T-helper 9 cell (primary cell): ENCODE measurements at regions not wholly inside any gene's neighbourhood (a gene's known extent, or its start where the extent isn't known, plus 50 kb on each side); places are given as distances from the start of the nearest gene placed in this dataset.

Source experiments
- DNase-seq: peaks from one replicate; pipeline ENCODE4 v3.0.0-alpha.2; 2020

DNA sequence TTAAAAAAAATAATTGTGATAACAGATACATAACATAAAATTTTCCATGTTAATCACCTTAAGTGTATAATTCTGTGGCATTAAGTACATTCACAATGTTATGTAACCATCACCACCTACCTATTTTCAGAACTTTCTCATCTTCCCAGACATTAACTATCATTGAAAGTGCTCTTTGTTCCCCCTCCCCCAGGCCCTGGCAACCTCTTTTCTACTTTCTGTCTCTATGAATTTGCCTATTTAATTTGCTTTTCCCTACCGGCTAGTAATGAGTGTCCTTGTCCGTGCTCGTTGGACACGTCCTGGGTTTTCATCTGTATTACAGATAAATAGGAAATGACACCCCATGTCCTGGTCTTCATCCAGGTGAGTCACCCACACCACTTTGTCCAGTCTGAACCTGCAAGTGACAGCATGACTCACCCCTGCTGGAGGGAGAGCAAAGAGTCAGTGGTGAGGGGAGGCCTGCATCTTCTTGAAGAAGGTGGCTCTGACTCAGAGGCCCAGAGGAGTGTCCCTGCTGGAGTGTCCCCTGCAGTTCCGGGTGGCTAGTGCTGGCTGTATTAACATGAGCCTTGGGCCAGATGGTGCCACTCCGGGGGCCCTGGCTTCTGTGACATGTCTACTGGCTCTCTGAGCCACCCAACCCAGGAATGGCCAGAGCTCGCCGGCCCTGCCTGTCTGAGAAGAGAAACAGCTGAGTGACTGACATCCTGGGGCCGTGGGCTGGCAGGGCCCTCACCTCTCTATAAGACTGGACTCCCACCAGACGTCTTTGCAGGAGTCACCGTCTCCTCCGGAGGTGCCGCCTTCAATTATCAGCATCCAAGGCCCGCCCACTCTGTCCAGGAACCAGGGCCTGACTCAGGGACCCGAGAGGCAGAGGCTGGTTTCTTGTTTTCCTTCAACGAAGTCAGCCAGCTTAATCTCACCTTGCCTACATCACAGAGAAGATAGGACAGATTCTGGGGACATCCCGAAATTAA lies 503.2 kb upstream of the MKI67 start:
- no peak for DNase-seq

DNA sequence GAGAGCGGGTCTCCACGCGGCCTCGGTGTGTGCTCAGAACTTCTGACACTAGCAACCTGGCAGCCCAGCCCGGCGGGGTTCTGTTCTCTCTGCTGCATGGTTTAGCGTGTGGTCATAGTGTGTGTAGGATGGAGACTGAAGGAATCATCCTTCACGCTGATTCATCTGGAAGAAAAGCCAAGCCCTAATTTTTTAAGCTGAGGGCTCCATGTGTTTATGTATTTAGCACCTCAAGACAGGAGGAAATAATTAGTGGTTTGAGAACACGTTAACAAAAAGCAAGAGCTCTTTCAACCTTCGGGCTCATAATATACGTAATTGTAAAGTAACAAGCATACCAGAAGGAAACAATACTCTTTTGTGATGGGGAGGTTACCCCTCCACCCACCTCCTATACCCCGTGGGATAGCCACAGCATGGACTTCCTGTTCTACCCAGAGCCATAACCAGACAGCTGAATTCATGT lies 504.6 kb upstream of the MKI67 start:
- no peak for DNase-seq

- DNase-seq: no peak
Observed at GRCh38 chr10:128631801-128632241, 505.6 kb upstream of the MKI67 start.

- DNase-seq: no peak
Observed at GRCh38 chr10:128632694-128633093, 506.5 kb upstream of the MKI67 start.

GRCh38 chr10:128633864-128634540 lies 507.8 kb upstream of the MKI67 start:
- DNase-seq: no peak

- DNase-seq: no peak
Observed at GRCh38 chr10:128642023-128642422, 515.8 kb upstream of the MKI67 start.

DNA sequence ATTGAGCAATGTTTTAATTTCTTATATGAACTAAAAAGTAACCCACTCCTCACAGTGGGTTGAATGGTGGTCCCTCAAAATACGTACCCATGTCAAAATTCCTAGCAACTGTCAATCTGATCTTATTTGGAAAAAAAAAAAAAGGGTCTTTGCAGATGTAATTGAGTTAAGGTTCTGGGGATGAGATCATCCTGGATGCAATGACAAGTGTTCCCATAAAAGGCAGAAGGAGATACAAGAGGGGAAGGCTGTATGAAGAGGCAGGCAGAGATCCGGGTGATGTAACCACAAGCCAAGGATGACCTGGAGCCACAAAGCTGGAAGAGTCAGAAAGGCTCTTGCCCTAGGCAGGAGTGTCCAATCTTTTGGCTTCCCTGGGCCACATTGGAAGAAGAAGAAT lies 516.3 kb upstream of the MKI67 start:
- no peak for DNase-seq

GRCh38 chr10:128643658-128644057 lies 517.4 kb upstream of the MKI67 start:
- no peak for DNase-seq

- no peak for DNase-seq
Observed at GRCh38 chr10:128645486-128645885, 519.3 kb upstream of the MKI67 start.

- no peak for DNase-seq
Observed at GRCh38 chr10:128646956-128647355, 520.7 kb upstream of the MKI67 start.

GRCh38 chr10:128657548-128657947 lies 531.3 kb upstream of the MKI67 start:
- DNase-seq: no peak

GRCh38 chr10:128660726-128661125 lies 534.5 kb upstream of the MKI67 start:
- DNase-seq: no peak

DNA sequence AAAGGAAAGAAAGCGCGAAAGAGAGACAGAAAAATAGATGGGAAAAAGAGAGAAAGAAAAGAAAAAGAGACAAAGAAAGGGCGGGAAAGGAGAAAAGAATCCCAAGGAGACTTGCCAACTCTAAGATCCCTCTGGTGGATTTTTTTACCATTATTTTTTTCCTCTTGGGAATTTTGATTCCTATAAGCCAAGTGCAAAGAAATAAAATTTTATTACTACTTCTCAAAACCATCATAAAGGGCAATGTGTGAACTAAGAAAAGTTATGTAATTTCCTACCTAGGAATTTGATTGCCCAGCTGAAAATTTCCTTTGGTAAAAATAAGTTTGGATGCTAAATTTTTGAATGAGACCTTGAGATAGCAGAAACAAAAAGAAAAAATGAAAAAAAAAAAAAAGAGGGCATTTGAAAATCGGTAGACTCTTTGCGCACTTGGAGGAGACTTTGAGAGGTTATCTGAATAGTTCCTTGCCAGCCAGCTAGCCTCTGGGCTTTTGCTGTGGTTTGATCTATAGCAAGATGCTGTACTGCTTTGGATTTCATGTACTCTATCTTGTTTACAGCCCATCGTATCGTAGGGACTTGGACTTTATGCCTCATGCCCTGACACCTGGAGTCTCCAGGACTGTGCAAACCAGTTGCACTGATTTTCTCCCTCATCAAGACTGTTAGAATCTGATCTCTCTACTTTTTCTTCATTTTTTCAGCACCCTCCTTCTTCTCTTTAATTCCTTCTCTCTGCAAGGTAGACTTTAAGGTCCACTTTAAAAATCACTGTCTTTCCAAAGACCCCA lies 535.4 kb upstream of the MKI67 start:
- no peak for DNase-seq

DNA sequence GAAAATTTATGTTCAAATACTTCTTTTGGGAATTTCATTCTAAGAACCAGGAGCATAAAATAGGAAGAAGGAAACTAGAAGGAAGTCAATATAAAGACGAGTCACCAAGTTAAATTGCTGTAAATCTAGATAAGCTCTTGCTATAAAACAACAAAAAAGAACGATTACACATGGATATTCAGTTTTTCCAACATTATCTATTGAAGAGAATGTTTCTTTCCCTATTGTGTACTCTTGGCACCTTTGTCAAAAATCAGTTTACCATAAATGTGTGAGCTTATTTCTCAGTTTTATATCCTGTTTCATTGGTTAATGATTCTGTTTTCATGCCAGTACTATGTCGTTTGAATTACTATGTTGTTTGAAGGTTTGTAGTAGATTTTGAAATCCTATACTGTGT lies 536.3 kb upstream of the MKI67 start:
- DNase-seq: no peak

DNA sequence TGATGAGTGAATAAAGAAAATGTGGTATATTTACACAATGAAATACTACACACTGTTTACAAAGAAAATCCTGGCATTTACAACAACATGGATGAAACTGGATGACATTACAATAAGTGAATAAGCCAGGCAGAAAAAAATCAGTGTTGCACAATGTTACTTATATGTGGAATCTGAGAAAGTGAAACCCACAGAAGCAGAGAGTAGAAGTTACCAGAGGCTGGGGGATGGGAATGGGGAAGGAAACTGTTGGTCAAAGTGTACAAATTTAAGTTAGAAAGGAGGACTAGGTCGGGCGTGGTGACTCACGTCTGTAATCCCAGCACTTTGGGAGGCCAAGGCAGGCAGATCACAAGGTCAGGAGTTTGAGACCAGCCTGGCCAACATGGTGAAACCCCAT lies 538.5 kb upstream of the MKI67 start:
- no peak for DNase-seq

DNA sequence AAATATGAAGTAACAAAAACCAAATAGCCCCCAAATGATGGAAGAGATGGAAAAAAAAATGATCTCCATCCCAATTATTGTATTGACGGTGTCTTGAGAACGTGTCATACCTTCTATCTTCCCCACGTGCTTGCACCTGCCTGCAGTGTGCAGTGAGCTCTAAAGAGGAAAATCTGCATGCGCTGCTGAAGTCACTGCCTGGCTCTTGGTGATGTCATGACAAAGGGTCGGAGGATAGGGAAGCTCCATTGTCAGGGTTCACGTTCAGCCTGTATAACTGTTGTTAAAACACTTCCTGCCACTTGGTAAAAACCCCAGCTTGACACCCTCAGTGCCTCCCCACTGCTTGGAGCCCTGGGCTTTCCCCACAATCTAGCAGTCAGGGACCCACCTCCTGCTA lies 549.2 kb upstream of the MKI67 start:
- DNase-seq: no peak

GRCh38 chr10:128680116-128680515 lies 553.9 kb upstream of the MKI67 start:
- DNase-seq: no peak

DNA sequence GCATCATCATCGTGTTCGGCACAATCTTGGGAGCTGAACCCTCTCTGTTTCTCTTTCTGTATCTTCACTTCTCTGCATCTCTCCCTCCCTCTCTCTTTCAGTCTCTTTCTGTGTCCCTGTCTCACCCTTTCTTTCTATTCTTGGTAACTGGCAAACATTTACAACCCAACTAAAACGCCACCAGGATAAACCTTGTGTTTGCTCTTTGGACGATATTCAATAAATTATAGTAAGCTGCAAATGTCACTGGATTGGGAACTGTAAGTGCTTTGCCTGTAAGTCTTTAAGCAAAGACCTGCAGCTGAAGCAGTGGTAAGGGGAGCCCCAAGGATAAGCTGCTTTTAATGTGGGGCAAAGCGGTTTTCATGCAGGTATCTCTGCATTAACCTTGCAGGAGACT lies 558.0 kb upstream of the MKI67 start:
- no peak for DNase-seq

DNA sequence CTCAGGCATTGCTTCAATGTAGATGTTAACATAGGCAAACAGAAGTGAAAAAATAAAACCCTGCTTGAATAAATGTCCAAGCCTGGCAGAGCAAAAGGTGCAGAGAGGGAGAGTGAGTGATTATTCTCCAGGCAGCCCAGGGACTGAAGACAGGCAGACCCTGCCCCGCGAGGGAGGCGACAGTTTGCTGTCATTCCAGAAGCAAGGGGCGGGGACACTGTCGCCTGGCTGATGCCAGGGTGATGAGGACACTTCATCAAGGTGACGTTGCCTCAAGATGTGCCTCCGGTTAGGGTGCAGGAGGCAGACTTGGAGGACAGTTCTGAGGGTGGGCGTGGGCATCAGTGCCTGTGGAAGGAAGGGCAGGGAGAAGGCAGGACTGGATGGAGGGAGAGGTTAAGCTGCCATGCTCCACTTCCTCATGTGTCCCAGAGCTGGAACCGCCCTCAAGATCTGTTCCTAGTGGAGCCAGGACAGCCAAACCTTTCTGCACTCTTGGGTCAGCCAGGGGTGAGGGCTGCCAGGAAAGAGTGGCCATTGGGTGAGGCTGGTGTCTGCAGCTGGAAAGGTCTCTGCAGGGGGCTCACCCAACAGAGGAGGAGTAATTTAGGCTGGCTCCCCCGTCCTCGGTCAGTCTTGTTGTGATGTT lies 560.5 kb upstream of the MKI67 start:
- DNase-seq: no peak

DNA sequence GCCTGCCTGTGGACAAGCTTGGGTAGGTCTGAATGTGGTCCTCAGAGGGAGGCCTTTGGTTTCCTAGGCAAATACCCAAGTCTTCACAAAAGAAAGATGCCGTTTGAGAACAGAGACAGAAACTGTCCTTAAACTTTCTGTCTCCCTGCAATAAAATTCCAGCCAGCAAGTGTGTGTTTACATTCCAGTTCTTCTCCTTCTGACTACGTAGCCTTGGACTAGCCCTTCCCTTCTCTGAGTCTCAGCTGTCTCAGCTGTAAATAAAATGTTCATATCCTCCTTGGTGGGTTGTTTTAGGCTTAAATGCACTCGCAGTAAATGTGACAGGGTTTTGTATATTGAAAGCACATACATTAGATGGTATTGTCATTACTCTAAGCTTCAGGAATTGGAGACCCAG lies 561.2 kb upstream of the MKI67 start:
- no peak for DNase-seq

- DNase-seq: no peak
Observed at GRCh38 chr10:128687927-128688549, 561.8 kb upstream of the MKI67 start.

GRCh38 chr10:128689667-128690066 lies 563.4 kb upstream of the MKI67 start:
- no peak for DNase-seq
